T1000 (cell line): ENCODE measurements at regions not wholly inside any gene's neighbourhood (a gene's known extent, or its start where the extent isn't known, plus 50 kb on each side); places are given as distances from the start of the nearest gene placed in this dataset.
"Not testable (repeated sequence)": the region's sequence is repeated elsewhere in the genome, so short reads cannot be mapped to it uniquely, and the experiment has no call there.

ENCODE experiments used
- DNase-seq: peaks from one replicate; lab custom pipeline; 2025; ENCODE audit warnings: mixed read lengths; lab: John Stamatoyannopoulos, UW

- DNase-seq = no peak
Measured at GRCh38 chr6:102761872-102762271, 1368.4 kb downstream of the GRIK2 start.

DNA sequence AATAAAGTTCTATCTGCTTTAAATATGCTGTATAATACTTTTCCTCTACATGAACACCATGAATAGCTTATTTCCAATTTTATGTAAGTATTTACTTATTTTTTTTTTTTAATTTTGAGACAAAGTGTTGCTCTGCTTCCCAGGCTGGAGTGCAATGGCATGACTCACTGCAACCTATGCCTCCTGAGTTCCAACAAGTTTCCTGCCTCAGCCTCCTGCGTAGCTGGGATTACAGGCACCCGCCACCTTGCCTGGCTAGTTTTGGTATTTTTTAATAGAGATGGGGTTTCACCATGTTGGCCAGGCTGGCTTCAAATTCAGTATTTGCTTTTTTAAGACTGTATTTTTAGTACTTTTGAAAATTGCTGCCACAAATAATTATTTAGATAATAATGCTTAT lies 1365.9 kb downstream of the GRIK2 start:
- no peak for DNase-seq

- DNase-seq = not testable (repeated sequence)
Measured at GRCh38 chr6:102758536-102758935, 1365.0 kb downstream of the GRIK2 start.

DNA sequence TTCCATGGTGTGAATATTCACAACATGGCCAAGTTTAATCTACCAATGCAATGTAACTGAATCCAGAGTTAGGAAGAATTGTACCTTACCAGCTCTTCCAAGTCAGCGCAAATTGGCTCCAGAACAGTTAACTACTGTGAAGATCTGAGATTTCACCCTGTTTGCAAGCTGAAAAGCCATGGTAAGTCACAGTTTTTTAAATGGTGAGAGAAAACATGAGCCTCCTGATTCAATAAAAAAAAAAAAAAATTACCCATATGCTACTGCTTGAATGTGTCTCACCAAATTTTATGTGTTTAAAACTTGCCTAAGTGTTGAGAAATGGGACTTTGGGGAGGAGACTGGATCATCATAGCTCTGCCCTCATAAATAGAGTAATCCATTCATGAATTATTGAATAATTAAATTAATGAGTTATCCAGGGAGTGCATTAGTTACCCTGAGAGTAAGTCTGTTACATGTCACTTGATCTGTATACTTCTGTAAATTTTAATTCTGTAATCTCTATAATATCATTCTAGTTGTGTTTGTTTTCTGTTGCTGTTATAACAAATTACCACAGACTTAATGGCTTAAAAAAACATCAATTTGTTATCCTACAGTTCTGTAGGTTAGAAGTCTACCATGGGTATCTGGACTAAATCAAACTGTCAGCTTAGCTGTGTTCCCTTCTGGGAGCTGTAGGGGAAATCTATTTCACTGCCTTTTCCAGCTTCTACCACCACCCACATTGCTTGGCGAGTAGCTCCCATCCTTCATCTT lies 1355.9 kb downstream of the GRIK2 start:
- no peak for DNase-seq

DNA sequence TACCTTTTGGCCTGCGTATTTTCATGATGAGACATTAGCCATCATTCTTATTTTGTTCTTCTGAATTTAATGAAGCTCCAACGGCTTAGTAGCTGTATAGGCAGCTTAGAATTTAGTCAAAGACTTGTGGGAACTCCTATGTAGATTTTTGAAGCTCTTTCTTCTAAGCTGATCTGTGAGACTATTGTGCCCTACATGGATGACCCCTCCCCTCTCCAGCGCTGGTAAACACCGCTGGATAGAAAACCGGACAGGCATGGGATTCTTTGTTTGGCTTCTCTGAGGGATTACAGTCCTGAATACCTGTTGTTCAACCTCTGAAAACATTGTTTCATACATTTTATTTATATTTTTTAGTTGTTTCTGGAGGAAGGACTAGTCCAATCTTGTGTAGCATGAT lies 1353.4 kb downstream of the GRIK2 start:
- DNase-seq = no peak

DNA sequence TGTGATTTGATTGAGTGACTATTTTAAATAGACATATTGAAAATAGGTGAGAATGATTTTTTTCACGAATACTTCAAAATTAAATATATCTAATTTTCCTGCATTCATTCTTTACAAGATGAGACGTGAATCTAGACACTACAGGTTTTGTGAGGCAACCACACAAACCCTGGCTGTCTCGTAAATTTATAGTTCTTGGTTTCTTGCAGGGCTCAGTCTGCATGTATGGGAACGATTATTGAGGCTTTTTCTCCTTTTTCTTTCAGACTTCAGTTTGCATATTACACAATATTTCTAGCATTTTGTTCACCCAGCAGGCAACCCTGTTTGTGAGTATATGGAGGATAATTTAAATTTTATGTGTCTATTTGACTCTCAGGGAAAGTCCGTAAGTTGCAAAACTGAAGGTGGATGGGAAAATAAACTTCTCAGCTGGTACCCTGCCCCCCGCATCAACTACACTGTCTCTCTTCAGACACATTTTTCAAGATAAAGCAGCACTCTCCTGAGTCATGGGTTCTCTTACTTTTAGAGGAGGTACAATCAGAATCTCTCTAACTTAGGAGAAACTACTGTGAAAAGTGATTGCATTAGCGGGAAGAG lies 1349.3 kb downstream of the GRIK2 start:
- DNase-seq = no peak

GRCh38 chr6:102742028-102742427 lies 1348.5 kb downstream of the GRIK2 start:
- no peak for DNase-seq

GRCh38 chr6:102736941-102737368 lies 1343.4 kb downstream of the GRIK2 start:
- DNase-seq = no peak

DNA sequence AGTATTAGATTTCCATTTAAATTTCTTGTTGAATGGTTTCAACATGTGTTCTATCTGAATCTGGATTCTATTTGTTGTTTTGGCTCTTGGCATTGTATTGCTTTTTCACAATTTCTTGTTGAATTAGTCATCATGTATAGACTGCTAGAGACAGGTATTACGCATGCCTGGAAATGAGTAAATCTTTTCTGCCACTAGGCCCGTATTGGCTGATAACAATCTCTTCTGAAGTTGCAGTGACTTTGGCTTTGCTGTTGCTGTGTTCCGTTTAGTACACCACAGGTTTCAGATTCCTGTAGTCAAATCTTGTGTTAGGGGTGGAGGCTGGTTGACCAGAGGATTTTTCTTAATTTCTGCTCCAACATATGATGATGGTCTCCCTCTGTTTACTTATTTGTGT lies 1339.4 kb downstream of the GRIK2 start:
- no peak for DNase-seq

GRCh38 chr6:102722086-102722485 lies 1328.6 kb downstream of the GRIK2 start:
- DNase-seq = not testable (repeated sequence)

DNA sequence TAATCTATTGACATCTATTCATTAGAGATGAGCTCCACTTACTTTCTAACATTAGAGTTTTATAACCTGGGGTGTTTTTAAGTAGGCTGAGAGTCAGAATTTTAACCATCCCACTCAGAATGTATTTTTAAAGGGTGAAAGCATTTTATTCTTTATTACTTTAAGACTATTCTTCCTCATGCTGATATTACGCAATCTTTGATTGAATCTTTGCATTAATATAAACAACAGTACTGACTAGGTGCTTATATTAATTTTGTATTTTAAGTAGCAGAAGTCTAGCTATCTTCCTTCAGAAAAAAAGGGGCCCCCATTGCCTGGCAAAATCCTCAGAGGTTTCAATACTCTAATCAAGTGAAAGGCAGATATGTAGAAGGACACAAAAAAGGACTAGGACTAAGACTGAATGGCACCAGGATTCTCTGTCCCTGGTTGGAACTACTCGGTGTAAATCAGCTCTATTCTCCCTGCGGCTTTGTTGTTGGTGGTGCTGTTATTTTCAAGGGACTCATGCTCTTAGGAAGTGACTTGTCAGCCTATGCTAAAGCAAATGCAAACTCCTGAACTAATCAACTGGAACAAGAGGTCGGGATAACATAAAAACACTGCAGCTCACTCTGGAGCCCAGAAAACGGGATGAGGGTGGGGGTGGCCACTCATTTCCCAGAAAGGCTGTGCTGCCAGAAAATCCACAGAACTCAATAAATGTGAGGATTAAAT lies 1324.4 kb downstream of the GRIK2 start:
- no peak for DNase-seq

- DNase-seq = no peak
Measured at GRCh38 chr6:102717252-102717651, 1323.7 kb downstream of the GRIK2 start.

- no peak for DNase-seq
Measured at GRCh38 chr6:102701019-102701418, 1307.5 kb downstream of the GRIK2 start.

- DNase-seq = no peak
Measured at GRCh38 chr6:102686461-102686860, 1293.0 kb downstream of the GRIK2 start.

- no peak for DNase-seq
Measured at GRCh38 chr6:102680413-102680812, 1286.9 kb downstream of the GRIK2 start.

DNA sequence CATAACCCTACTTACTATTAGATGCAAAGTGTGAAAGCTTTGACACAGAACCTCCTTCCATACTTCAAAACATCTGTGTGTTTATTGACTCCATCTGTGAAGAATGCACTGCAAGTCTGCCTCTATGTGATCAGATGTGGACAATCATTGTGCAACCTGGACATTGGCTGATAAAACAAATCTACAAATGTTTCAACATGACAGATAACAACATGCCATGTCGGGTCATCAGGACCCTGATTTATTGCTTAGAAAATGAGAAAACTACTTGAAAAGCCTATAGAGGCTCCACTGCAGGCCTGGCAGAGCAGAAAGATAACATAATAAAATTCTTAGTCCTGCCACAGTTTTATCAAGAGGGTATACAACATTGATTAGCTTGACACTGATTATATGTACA lies 1286.4 kb downstream of the GRIK2 start:
- DNase-seq = no peak

DNA sequence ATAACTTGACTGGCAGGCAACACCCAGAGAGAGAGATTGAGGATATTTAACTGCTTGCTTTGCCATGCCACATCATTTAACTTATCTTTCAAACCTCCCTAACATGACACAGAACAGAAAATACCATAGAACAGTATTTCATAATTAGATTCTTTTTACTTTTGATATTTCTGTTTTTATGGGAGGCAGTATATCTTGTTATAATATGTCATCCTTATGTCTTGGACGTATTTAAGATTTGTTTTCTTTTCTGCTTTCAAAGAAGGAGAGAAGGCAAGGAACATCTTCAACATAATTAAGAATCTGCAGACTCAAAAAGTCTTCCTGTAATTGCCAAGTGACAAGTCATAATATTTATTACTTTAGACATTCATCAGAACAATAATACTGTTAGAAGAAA lies 1283.7 kb downstream of the GRIK2 start:
- DNase-seq = no peak

DNA sequence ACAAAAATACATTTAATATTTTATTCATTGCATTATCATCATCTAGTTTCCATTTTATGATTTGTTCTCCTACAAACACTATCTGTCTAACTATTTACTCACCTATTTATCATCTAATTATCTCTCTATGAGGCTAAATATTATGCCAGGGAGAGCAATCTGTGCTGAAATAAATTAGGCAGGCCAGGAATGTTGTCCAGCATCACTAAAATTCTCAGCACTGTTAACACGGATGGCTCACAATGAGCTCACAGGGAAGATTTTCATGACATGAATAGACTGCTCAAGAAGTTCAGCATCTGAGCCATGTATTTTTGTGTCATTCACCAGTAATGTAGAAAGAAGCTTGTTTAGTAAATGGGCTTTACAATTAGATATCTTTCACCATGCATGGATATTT lies 1277.2 kb downstream of the GRIK2 start:
- no peak for DNase-seq

DNA sequence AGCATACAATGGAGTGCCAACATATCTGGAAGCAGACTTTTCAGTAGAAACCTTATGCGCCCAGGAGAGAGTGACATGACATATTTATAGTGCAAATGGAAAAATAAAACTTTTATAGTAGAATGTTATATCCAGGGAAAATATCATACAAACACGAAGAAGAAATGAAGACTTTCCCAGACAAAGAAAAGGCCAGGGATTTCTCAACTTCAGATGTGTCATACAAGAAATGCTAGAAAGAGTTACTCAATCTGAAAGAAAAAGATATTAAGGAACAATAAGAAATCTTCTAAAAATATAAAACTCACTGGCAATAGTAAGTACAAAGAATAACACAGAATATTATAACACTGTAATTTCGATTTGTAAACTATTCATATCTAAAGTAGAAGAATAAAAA lies 1269.3 kb downstream of the GRIK2 start:
- DNase-seq = no peak

- DNase-seq = no peak
Measured at GRCh38 chr6:102660303-102660702, 1266.8 kb downstream of the GRIK2 start.

DNA sequence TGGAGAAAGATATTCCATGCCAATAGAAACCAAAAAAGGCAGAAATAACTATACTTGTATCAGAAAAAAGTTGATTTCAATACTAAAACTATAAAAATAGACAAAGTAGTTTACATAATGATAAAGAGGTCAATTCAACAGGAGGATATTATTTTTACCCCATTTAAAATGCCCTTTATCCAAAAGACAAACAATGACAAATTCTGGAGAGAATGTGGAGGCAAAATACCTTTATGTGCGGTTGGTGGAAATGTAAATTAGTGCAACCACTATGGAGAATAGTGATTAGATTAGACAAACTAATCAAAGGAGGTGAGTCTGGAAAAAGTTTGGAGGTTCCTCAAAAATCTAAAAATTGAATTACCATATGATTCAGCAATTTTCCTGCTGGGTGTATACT lies 1262.3 kb downstream of the GRIK2 start:
- no peak for DNase-seq

- no peak for DNase-seq
Measured at GRCh38 chr6:102641426-102641825, 1247.9 kb downstream of the GRIK2 start.

- DNase-seq = no peak
Measured at GRCh38 chr6:102631921-102632320, 1238.4 kb downstream of the GRIK2 start.
